ENCODE measurements at regions not wholly inside any gene's neighbourhood (a gene's known extent, or its start where the extent isn't known, plus 50 kb on each side); places are given as distances from the start of the nearest gene placed in this dataset.

- Histone ChIP-seq H3K27ac (ENCODE audit: low read depth in 1 of 2, low read length in 2 of 2) (no peak overlapping the region), H3K9me3 (replicated peaks in 1 of 2; ENCODE audit: control insufficient read depth in 1 of 2, insufficient read depth in 1 of 2, low read length in 2 of 2) (no peaks in the 10 kb centered on the region), H3K4me1 (ENCODE audit: control insufficient read depth in 1 of 2, insufficient read depth in 2 of 2, low read length in 2 of 2) (no peaks in the 10 kb centered on the region), H4K20me1 (ENCODE audit: insufficient read depth, low read length) (no peaks in the 10 kb centered on the region), H3K9ac (ENCODE audit: insufficient read depth, low read length, poor library complexity, severe bottlenecking) (no peak overlapping the region), H2AFZ (ENCODE audit: insufficient read depth, low read depth, low read length, poor library complexity, severe bottlenecking) (no peak overlapping the region), H3K36me3 (replicated peaks in 1 of 2; ENCODE audit: control insufficient read depth in 1 of 2, insufficient read depth in 2 of 2, low read length in 2 of 2) (no peaks in the 10 kb centered on the region), H3K79me2 (ENCODE audit: insufficient read depth, low read length) (no peaks in the 10 kb centered on the region), H3K27me3 (ENCODE audit: control insufficient read depth in 2 of 2, insufficient read depth in 2 of 2, low read length in 2 of 2) (no peaks in the 10 kb centered on the region), H3K4me2 (replicated peaks; ENCODE audit: extremely low read depth, low read length, poor library complexity, severe bottlenecking) (no peak overlapping the region), H3K4me3 (replicated peaks in 1 of 3; ENCODE audit: low read depth in 2 of 3, low read length in 3 of 3) (no peak overlapping the region)
- DNase-seq, result no peak
- WGBS (ENCODE audit: insufficient coverage), result 83% methylated on average over 1 of the region's 1 CpG
- Mint-ChIP-seq H3K4me3 (no peak overlapping the region), H3K9me3 (peaks cover 0 to 5% (median 2%) of the 10 kb centered on the region in 7 donors), H3K36me3 (no peaks in the 10 kb centered on the region), H3K27me3 (ENCODE audit: low read depth in 3 of 3) (peaks cover 0 to 1% (median 0%) of the 10 kb centered on the region in 3 donors), H3K4me1 (peaks cover 2% of the 10 kb centered on the region), H3K27ac (peak overlapping the region in 2 of 7 donors; percentile 50 to 60)
- intact Hi-C loops (cut with micrococcal nuclease), result no loop called here
- TF ChIP-seq CTCF (IDR thresholded peaks at IDR 0.05), result no peak
Measured at GRCh38 chr1:87810166-87810565, 481.5 kb downstream of the LMO4 start.

GRCh38 chr1:87812871-87813577 is 484.3 kb downstream of the LMO4 start:
- peaks cover 2% of the 10 kb centered on the region for H3K4me1 Mint-ChIP-seq
- Histone ChIP-seq H3K36me3 (replicated peaks in 1 of 2; ENCODE audit: control insufficient read depth in 1 of 2, insufficient read depth in 2 of 2, low read length in 2 of 2) (no peaks in the 10 kb centered on the region), H3K4me2 (replicated peaks; ENCODE audit: extremely low read depth, low read length, poor library complexity, severe bottlenecking) (no peak overlapping the region), H4K20me1 (ENCODE audit: insufficient read depth, low read length) (no peaks in the 10 kb centered on the region), H3K27me3 (ENCODE audit: control insufficient read depth in 2 of 2, insufficient read depth in 2 of 2, low read length in 2 of 2) (no peaks in the 10 kb centered on the region), H3K27ac (ENCODE audit: low read depth in 1 of 2, low read length in 2 of 2) (no peak overlapping the region), H3K4me1 (ENCODE audit: control insufficient read depth in 1 of 2, insufficient read depth in 2 of 2, low read length in 2 of 2) (no peaks in the 10 kb centered on the region), H3K9ac (ENCODE audit: insufficient read depth, low read length, poor library complexity, severe bottlenecking) (no peak overlapping the region), H2AFZ (ENCODE audit: insufficient read depth, low read depth, low read length, poor library complexity, severe bottlenecking) (no peak overlapping the region), H3K9me3 (replicated peaks in 1 of 2; ENCODE audit: control insufficient read depth in 1 of 2, insufficient read depth in 1 of 2, low read length in 2 of 2) (no peaks in the 10 kb centered on the region), H3K79me2 (ENCODE audit: insufficient read depth, low read length) (no peaks in the 10 kb centered on the region), H3K4me3 (replicated peaks in 1 of 3; ENCODE audit: low read depth in 2 of 3, low read length in 3 of 3) (no peak overlapping the region)
- WGBS (ENCODE audit: insufficient coverage), result no CpG with 5 or more reads among the region's 6 CpGs
- no peak for TF ChIP-seq CTCF (IDR thresholded peaks at IDR 0.05)
- no peak overlapping the region for H3K4me3 Mint-ChIP-seq
- H3K27me3 Mint-ChIP-seq (ENCODE audit: low read depth in 3 of 3), result peaks cover 0 to 1% (median 0%) of the 10 kb centered on the region in 3 donors
- no peak for DNase-seq
- H3K36me3 Mint-ChIP-seq, result no peaks in the 10 kb centered on the region
- intact Hi-C loops (cut with micrococcal nuclease), result no loop called here
- H3K9me3 Mint-ChIP-seq, result peaks cover 0 to 5% (median 2%) of the 10 kb centered on the region in 7 donors
- H3K27ac Mint-ChIP-seq, result no peak overlapping the region

All from CD14-positive monocyte (primary cell).